OCI-LY7 (cell line): ENCODE measurements at regions not wholly inside any gene's neighbourhood (a gene's known extent, or its start where the extent isn't known, plus 50 kb on each side); places are given as distances from the start of the nearest gene placed in this dataset.

Experiments used
- BruUV-seq: library from RNA; stranded (reverse); fragments of 400-500 nt; replicated peaks from 2 replicates; lab custom pipeline; 2021; lab: Mats Ljungman, UMichigan
- CTCF ChIA-PET: fragments of 300-600 bp; sonication (Branson Sonifier 250); formaldehyde crosslinking; loops from one replicate; lab custom pipeline; 2022; ENCODE audit warnings: antibody characterized with exemption; ENCODE audit not compliant: unreplicated experiment; lab: Charles Lee
- POLR2A ChIA-PET: fragments of 300-600 bp; sonication (Branson Sonifier 250); formaldehyde crosslinking; loops from one replicate; lab custom pipeline; 2022; ENCODE audit warnings: antibody characterized with exemption; lab: Charles Lee
- DNase-seq: peaks from one replicate; pipeline ENCODE4 v3.0.0-alpha.2; 2015; ENCODE audit warnings: low spot score
- H2AFZ ChIP-seq: fragments of 200-600 bp; sonication (generic), shearing (Covaris generic); 2 replicates; pipeline ENCODE4 v1.6.1; 2014; ENCODE audit warnings: mild to moderate bottlenecking, antibody characterized with exemption, low read length, moderate library complexity
- H3K27ac ChIP-seq: fragments of 200-600 bp; sonication (generic); 2 replicates; pipeline ENCODE4 v1.5.1; 2014; ENCODE audit warnings: mixed run types, low read depth, mild to moderate bottlenecking, moderate library complexity, low read length, inconsistent platforms; ENCODE audit not compliant: poor library complexity, severe bottlenecking
- H3K36me3 ChIP-seq: fragments of 200-600 bp; sonication (generic); 2 replicates; pipeline ENCODE4 v1.6.1; 2014; ENCODE audit warnings: mild to moderate bottlenecking, antibody characterized with exemption, low read length, moderate library complexity, mixed read lengths; ENCODE audit not compliant: insufficient read depth
- H3K4me1 ChIP-seq: fragments of 200-600 bp; sonication (generic); 2 replicates; pipeline ENCODE4 v1.5.1; 2014; ENCODE audit warnings: mild to moderate bottlenecking, low read length; ENCODE audit not compliant: insufficient read depth, poor library complexity, severe bottlenecking
- H3K4me2 ChIP-seq: fragments of 200-600 bp; sonication (generic); 2 replicates; pipeline ENCODE4 v1.6.1; 2014; ENCODE audit warnings: mild to moderate bottlenecking, low read length
- H3K4me3 ChIP-seq: fragments of 200-600 bp; sonication (generic); 2 replicates; pipeline ENCODE4 v1.5.1; 2014; ENCODE audit warnings: mild to moderate bottlenecking, low read depth, low read length; ENCODE audit not compliant: poor library complexity, severe bottlenecking
- H3K79me2 ChIP-seq: fragments of 200-600 bp; sonication (generic); 2 replicates; pipeline ENCODE4 v1.6.1; 2016; ENCODE audit warnings: low read depth, mild to moderate bottlenecking, low read length, moderate library complexity, mixed read lengths; ENCODE audit not compliant: insufficient read depth
- H3K9me2 ChIP-seq: fragments of 200-600 bp; sonication (generic); 2 replicates; pipeline ENCODE4 v1.6.1; 2016; ENCODE audit warnings: mild to moderate bottlenecking, low read length, mixed read lengths; ENCODE audit not compliant: insufficient read depth
- H3K9me3 ChIP-seq: fragments of 200-600 bp; sonication (generic); 2 replicates; pipeline ENCODE4 v1.6.1; 2014; ENCODE audit warnings: mild to moderate bottlenecking, mixed run types, low read length, mixed read lengths
- H4K20me1 ChIP-seq: fragments of 200-600 bp; sonication (generic); 2 replicates; pipeline ENCODE4 v1.6.1; 2014; ENCODE audit warnings: mild to moderate bottlenecking, antibody characterized with exemption, low read length, moderate library complexity, mixed read lengths; ENCODE audit not compliant: insufficient read depth
- EZH2phosphoT487 ChIP-seq: fragments of 200-600 bp; sonication (generic); IDR thresholded peaks from 2 replicates; pipeline ENCODE4 v1.6.1; 2018; ENCODE audit warnings: low read depth, borderline replicate concordance, mild to moderate bottlenecking, mixed run types, antibody characterized with exemption, low read length, moderate library complexity, mixed read lengths
- intact Hi-C: fragments of 100-400 bp; cut with micrococcal nuclease; formaldehyde crosslinking; loops from one replicate; pipeline ENCODE4 v1.10.0; 2022; ENCODE audit not compliant: unreplicated experiment
- TF ChIP-seq, protein P1 (sequence below): fragments of 200-600 bp; sonication (generic); conservative IDR thresholded peaks from 2 replicates; pipeline ENCODE4 v1.5.1; 2014; ENCODE audit warnings: mild to moderate bottlenecking, antibody characterized with exemption, low read length, moderate library complexity, mixed read lengths

DNA sequence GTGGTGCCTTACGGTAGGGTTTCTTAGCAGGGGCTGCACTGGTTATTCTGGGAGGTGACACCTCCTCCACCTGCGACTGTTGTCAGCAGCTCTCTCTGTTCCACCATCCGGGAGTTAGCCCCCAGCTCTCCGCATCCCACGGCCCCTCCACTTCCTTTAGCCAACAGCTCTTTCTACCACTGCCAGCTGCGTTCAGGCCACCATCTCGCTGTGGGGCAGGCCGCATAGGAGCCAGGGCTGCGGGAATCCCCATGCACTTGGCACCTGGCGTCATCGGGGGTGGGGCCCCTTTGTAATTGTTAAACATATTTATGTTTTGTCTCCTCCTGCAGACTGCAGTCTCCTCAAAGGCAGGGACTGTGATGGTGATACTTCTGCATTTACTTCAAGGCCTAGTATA, 480.2 kb downstream of the SMARCA1 start:
- no peaks in the 10 kb centered on the region for H3K9me3 ChIP-seq
- H3K27ac ChIP-seq, result no peak overlapping the region
- no peak overlapping the region for H2AFZ ChIP-seq
- CTCF ChIA-PET, result no interaction called here
- H3K4me2 ChIP-seq, result no peak overlapping the region
- intact Hi-C loops, result no loop called here
- H3K36me3 ChIP-seq, result no peaks in the 10 kb centered on the region
- H3K79me2 ChIP-seq, result no peaks in the 10 kb centered on the region
- no peaks in the 10 kb centered on the region for H3K9me2 ChIP-seq
- no peak for DNase-seq
- POLR2A ChIA-PET, result no interaction called here
- TF ChIP-seq, protein P1, sequence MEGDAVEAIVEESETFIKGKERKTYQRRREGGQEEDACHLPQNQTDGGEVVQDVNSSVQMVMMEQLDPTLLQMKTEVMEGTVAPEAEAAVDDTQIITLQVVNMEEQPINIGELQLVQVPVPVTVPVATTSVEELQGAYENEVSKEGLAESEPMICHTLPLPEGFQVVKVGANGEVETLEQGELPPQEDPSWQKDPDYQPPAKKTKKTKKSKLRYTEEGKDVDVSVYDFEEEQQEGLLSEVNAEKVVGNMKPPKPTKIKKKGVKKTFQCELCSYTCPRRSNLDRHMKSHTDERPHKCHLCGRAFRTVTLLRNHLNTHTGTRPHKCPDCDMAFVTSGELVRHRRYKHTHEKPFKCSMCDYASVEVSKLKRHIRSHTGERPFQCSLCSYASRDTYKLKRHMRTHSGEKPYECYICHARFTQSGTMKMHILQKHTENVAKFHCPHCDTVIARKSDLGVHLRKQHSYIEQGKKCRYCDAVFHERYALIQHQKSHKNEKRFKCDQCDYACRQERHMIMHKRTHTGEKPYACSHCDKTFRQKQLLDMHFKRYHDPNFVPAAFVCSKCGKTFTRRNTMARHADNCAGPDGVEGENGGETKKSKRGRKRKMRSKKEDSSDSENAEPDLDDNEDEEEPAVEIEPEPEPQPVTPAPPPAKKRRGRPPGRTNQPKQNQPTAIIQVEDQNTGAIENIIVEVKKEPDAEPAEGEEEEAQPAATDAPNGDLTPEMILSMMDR, result no peak
- no peak for TF ChIP-seq EZH2phosphoT487
- H3K4me1 ChIP-seq, result no peaks in the 10 kb centered on the region
- H4K20me1 ChIP-seq, result no peaks in the 10 kb centered on the region
- no TSS peak for BruUV-seq
- H3K4me3 ChIP-seq, result no peak overlapping the region

DNA sequence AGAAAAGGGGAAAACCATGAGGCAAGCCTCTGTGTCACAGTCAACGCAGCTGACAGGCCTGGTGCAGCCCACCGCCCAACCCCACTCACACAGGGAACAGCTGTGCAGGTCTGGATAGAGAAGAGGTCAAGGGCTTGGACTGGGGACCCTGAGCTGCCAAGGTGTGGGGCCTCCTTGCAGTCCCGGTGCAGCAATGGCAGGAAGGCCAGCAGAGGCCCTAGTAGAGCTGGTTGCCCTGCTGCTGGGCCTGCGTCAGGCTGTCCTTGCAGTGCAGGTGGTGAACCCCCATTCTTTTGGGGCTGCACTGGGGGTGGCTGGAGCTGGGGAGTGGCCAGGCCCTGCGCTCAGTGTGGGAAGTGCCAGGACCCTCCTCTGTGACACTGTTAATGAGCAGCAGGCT, 482.0 kb downstream of the SMARCA1 start:
- H3K79me2 ChIP-seq, result no peaks in the 10 kb centered on the region
- no peaks in the 10 kb centered on the region for H3K36me3 ChIP-seq
- no peak for DNase-seq
- intact Hi-C loops, result no loop called here
- no peak overlapping the region for H3K4me3 ChIP-seq
- H3K9me2 ChIP-seq, result no peaks in the 10 kb centered on the region
- no peaks in the 10 kb centered on the region for H3K4me1 ChIP-seq
- no peak overlapping the region for H3K4me2 ChIP-seq
- H3K9me3 ChIP-seq, result no peaks in the 10 kb centered on the region
- no peak for TF ChIP-seq EZH2phosphoT487
- TF ChIP-seq, protein P1, result no peak
- BruUV-seq, result no TSS peak
- no peak overlapping the region for H3K27ac ChIP-seq
- CTCF ChIA-PET, result no interaction called here
- no peaks in the 10 kb centered on the region for H4K20me1 ChIP-seq
- H2AFZ ChIP-seq, result no peak overlapping the region
- POLR2A ChIA-PET, result no interaction called here

DNA sequence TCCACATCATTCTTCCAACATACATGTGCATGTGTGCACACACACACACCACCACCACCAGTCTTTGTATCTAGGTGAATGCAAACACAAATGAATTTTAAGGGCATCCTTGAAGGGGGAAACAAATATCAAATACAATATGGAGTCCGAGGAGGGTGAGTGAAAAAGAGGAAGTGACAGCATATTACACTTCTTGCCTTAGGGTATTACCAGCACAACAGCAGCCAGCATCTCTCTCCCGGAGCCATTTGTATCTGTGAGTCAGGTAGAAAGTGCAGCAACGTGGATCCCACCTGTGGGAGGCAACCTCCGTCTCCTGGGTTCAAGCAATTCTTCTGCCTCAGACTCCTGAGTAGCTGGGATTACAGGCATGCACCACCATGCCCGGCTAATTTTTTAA, 483.2 kb downstream of the SMARCA1 start:
- DNase-seq, result no peak
- no peak overlapping the region for H3K27ac ChIP-seq
- H3K4me2 ChIP-seq, result no peak overlapping the region
- ChIA-PET CTCF (no interaction called here), POLR2A (no interaction called here)
- no TSS peak for BruUV-seq
- no peaks in the 10 kb centered on the region for H3K79me2 ChIP-seq
- no peaks in the 10 kb centered on the region for H3K4me1 ChIP-seq
- H4K20me1 ChIP-seq, result no peaks in the 10 kb centered on the region
- no peaks in the 10 kb centered on the region for H3K36me3 ChIP-seq
- H3K9me2 ChIP-seq, result no peaks in the 10 kb centered on the region
- TF ChIP-seq EZH2phosphoT487, result no peak
- TF ChIP-seq, protein P1, result no peak
- no peaks in the 10 kb centered on the region for H3K9me3 ChIP-seq
- H3K4me3 ChIP-seq, result no peak overlapping the region
- intact Hi-C loops, result no loop called here
- H2AFZ ChIP-seq, result no peak overlapping the region
